WTC11 (cell line): ENCODE measurements at regions not wholly inside any gene's neighbourhood (a gene's known extent, or its start where the extent isn't known, plus 50 kb on each side); places are given as distances from the start of the nearest gene placed in this dataset.

Experiments
- CREB1 ChIP-seq: sonication (generic); formaldehyde crosslinking; IDR thresholded peaks from 2 replicates; pipeline ENCODE4 v1.8.0; 2023; ENCODE audit warnings: mild to moderate bottlenecking, missing genetic modification reagents
- NFE2L1 ChIP-seq: sonication (generic); formaldehyde crosslinking; IDR thresholded peaks from 2 replicates; pipeline ENCODE4 v1.8.1; 2023; ENCODE audit warnings: missing genetic modification reagents
- NR2C2 ChIP-seq: sonication (generic); formaldehyde crosslinking; IDR thresholded peaks from 2 replicates; pipeline ENCODE4 v1.8.0; 2022; ENCODE audit warnings: mild to moderate bottlenecking, missing genetic modification reagents
- PRRX2 ChIP-seq: fragments of 250-450 bp; sonication (Bioruptor Pico); IDR thresholded peaks from 2 replicates; pipeline ENCODE4 v1.8.0; 2021; ENCODE audit warnings: mild to moderate bottlenecking
- TP53 ChIP-seq: sonication (generic); formaldehyde crosslinking; IDR thresholded peaks from 2 replicates; pipeline ENCODE4 v1.8.1; 2023; ENCODE audit warnings: mild to moderate bottlenecking, missing genetic modification reagents
- TF ChIP-seq, protein P1 (sequence below): fragments of 200-600 bp; IDR thresholded peaks from 2 replicates; pipeline ENCODE4 v1.8.0; 2022; ENCODE audit warnings: antibody characterized with exemption
- TF ChIP-seq, protein P2 (sequence below): sonication (generic); formaldehyde crosslinking; IDR thresholded peaks from 2 replicates; pipeline ENCODE4 v1.8.1; 2023; ENCODE audit warnings: mild to moderate bottlenecking, missing genetic modification reagents, moderate library complexity
- TF ChIP-seq, protein P3 (sequence below): sonication (generic); formaldehyde crosslinking; IDR thresholded peaks from 2 replicates; pipeline ENCODE4 v1.8.0; 2022; ENCODE audit warnings: missing genetic modification reagents
- TF ChIP-seq, protein P4 (sequence below): sonication (generic); formaldehyde crosslinking; IDR thresholded peaks from 2 replicates; pipeline ENCODE4 v1.8.0; 2022; ENCODE audit warnings: mild to moderate bottlenecking, missing genetic modification reagents
- TF ChIP-seq, protein P5 (sequence below): sonication (generic); formaldehyde crosslinking; IDR thresholded peaks from 2 replicates; pipeline ENCODE4 v1.8.1; 2023; ENCODE audit warnings: mild to moderate bottlenecking, missing genetic modification reagents, borderline replicate concordance

DNA sequence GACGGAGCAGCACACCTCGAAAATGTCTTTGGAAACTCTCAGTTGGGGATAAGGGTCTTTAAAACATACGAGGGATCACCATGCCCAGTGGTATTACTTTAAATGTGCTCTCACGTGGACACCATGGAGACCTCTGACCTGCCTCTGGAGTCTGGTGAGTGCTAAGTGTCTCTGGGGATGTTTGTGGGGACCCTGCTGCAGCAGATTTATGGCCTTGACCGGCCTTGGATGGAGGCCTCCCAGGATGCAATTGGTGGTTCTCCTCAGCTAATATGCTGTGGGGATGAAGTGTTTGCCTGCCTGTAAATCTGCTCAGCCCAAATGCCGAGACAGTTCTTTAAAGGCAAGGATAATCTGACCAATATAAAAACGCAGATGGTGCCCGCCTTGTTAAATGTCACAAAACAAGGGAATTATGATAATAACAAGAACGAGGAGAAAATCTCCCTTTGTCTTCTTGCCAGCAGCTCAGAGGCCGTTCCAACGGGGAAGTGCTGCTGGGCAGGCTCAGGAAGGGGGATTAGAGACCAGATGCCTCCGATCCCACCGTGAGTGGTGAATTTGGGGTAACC is 154.4 kb downstream of the ABCC12 start:
- TF ChIP-seq, protein P1, sequence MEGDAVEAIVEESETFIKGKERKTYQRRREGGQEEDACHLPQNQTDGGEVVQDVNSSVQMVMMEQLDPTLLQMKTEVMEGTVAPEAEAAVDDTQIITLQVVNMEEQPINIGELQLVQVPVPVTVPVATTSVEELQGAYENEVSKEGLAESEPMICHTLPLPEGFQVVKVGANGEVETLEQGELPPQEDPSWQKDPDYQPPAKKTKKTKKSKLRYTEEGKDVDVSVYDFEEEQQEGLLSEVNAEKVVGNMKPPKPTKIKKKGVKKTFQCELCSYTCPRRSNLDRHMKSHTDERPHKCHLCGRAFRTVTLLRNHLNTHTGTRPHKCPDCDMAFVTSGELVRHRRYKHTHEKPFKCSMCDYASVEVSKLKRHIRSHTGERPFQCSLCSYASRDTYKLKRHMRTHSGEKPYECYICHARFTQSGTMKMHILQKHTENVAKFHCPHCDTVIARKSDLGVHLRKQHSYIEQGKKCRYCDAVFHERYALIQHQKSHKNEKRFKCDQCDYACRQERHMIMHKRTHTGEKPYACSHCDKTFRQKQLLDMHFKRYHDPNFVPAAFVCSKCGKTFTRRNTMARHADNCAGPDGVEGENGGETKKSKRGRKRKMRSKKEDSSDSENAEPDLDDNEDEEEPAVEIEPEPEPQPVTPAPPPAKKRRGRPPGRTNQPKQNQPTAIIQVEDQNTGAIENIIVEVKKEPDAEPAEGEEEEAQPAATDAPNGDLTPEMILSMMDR: no peak
- TF ChIP-seq, protein P2, sequence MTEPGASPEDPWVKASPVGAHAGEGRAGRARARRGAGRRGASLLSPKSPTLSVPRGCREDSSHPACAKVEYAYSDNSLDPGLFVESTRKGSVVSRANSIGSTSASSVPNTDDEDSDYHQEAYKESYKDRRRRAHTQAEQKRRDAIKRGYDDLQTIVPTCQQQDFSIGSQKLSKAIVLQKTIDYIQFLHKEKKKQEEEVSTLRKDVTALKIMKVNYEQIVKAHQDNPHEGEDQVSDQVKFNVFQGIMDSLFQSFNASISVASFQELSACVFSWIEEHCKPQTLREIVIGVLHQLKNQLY (CRISPR knock-in tag): no peak
- TF ChIP-seq, protein P3, sequence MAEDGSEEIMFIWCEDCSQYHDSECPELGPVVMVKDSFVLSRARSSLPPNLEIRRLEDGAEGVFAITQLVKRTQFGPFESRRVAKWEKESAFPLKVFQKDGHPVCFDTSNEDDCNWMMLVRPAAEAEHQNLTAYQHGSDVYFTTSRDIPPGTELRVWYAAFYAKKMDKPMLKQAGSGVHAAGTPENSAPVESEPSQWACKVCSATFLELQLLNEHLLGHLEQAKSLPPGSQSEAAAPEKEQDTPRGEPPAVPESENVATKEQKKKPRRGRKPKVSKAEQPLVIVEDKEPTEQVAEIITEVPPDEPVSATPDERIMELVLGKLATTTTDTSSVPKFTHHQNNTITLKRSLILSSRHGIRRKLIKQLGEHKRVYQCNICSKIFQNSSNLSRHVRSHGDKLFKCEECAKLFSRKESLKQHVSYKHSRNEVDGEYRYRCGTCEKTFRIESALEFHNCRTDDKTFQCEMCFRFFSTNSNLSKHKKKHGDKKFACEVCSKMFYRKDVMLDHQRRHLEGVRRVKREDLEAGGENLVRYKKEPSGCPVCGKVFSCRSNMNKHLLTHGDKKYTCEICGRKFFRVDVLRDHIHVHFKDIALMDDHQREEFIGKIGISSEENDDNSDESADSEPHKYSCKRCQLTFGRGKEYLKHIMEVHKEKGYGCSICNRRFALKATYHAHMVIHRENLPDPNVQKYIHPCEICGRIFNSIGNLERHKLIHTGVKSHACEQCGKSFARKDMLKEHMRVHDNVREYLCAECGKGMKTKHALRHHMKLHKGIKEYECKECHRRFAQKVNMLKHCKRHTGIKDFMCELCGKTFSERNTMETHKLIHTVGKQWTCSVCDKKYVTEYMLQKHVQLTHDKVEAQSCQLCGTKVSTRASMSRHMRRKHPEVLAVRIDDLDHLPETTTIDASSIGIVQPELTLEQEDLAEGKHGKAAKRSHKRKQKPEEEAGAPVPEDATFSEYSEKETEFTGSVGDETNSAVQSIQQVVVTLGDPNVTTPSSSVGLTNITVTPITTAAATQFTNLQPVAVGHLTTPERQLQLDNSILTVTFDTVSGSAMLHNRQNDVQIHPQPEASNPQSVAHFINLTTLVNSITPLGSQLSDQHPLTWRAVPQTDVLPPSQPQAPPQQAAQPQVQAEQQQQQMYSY (CRISPR knock-in tag): no peak
- TF ChIP-seq PRRX2 (CRISPR knock-in tag): no peak
- no peak for TF ChIP-seq TP53
- no peak for TF ChIP-seq CREB1 (CRISPR knock-in tag)
- no peak for TF ChIP-seq NFE2L1 (CRISPR knock-in tag)
- no peak for TF ChIP-seq NR2C2
- TF ChIP-seq, protein P4, sequence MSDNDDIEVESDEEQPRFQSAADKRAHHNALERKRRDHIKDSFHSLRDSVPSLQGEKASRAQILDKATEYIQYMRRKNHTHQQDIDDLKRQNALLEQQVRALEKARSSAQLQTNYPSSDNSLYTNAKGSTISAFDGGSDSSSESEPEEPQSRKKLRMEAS (CRISPR knock-in tag): no peak
- TF ChIP-seq, protein P5, sequence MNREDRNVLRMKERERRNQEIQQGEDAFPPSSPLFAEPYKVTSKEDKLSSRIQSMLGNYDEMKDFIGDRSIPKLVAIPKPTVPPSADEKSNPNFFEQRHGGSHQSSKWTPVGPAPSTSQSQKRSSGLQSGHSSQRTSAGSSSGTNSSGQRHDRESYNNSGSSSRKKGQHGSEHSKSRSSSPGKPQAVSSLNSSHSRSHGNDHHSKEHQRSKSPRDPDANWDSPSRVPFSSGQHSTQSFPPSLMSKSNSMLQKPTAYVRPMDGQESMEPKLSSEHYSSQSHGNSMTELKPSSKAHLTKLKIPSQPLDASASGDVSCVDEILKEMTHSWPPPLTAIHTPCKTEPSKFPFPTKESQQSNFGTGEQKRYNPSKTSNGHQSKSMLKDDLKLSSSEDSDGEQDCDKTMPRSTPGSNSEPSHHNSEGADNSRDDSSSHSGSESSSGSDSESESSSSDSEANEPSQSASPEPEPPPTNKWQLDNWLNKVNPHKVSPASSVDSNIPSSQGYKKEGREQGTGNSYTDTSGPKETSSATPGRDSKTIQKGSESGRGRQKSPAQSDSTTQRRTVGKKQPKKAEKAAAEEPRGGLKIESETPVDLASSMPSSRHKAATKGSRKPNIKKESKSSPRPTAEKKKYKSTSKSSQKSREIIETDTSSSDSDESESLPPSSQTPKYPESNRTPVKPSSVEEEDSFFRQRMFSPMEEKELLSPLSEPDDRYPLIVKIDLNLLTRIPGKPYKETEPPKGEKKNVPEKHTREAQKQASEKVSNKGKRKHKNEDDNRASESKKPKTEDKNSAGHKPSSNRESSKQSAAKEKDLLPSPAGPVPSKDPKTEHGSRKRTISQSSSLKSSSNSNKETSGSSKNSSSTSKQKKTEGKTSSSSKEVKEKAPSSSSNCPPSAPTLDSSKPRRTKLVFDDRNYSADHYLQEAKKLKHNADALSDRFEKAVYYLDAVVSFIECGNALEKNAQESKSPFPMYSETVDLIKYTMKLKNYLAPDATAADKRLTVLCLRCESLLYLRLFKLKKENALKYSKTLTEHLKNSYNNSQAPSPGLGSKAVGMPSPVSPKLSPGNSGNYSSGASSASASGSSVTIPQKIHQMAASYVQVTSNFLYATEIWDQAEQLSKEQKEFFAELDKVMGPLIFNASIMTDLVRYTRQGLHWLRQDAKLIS (CRISPR knock-in tag): no peak
